ENCODE measurements at regions not wholly inside any gene's neighbourhood (a gene's known extent, or its start where the extent isn't known, plus 50 kb on each side); places are given as distances from the start of the nearest gene placed in this dataset.

GRCh38 chr2:160680294-160680693 lies 186.7 kb upstream of the RBMS1 start:
- DNase-seq: no peak

DNA sequence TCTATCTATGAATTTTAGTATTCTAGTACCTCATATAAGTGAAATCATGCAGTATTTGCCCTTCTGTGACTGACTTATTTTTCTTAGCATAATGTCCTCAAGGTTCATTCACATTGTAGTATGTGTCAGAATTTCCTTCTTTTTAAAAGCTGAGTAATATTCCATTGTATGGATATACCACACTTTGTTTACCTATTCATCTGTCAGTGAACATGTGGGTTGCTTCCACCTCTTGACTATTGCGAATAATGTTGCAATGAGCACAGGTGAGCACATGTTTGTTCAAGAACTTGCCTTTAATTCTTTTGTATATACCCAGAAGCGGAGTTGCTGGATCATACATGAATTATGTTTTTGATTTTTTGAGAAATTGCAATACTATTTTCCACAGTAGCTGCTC lies 187.4 kb upstream of the RBMS1 start:
- DNase-seq: no peak

- DNase-seq: no peak
Measured at GRCh38 chr2:160683206-160683605, 189.6 kb upstream of the RBMS1 start.

DNA sequence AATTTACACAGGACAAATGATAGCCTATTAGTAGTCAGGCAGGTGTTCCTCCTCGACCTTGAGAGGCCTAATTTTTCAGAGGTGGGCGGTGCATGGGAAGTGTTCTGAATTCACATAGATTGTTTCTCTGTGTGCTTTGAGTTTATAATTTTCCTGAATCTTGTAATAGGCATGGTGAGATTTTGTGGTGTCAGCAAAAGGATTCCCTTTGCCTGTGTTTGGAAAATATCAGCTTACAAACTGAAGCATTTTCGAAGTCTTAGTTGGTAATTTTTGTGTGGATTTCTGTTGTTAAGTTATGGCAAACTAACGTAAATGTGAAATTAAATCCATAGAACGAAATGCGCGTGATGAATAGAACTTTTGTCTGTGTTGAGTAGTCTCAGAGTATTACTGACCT lies 194.0 kb upstream of the RBMS1 start:
- DNase-seq: no peak

- DNase-seq: no peak
Measured at GRCh38 chr2:160689441-160689840, 195.8 kb upstream of the RBMS1 start.

- no peak for DNase-seq
Measured at GRCh38 chr2:160694221-160694620, 200.6 kb upstream of the RBMS1 start.

DNA sequence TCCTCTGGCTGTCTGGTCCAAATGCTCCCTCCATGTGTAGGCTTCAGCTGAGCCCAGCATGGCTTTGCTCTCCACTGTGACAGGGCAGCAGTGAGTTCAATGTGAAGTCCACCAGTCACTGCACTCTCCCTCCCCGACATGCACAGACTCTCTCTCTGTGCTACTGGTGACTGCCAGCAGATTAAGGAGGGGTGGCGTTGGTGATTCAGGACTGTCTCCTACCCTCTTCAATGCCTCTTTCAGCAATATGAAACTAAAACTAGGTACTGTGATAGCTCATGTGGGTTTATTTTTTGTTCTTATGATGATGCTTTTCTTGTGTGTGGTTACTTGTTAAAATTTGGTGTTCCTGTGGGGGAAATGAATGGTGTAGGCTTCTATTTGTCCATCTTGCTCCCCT lies 201.0 kb upstream of the RBMS1 start:
- DNase-seq: no peak

DNA sequence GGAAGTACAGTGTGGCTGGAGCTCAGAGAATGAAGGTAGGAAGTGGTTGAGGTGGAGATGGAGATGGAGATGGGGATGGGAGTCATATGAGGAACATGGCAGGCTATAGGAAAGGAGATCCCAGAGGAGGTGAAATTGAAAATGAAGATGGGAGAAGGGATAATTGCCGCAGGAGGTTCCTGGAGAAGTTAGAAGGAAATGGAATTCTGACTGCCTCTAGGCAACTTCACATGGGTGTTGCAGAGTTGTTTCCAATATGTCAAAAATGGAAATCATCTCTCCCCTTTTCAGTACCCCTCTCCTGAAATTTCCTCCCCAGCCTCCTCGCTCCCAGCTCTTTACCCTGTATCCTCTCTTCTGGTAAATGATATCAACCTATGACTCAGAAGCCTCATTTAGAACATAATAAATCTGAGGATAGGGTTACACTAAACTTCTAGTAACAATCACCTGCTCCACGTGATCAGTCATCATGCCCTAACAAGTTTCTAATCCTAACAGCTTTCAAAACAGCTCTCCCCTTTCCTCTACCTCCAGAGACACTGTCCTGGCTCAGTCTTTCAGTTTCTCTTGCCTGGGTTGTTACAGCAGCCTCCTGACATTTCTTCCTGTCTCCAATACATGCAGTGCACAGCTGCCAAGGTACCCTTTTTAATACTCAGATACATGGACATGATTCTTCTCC lies 201.9 kb upstream of the RBMS1 start:
- no peak for DNase-seq

DNA sequence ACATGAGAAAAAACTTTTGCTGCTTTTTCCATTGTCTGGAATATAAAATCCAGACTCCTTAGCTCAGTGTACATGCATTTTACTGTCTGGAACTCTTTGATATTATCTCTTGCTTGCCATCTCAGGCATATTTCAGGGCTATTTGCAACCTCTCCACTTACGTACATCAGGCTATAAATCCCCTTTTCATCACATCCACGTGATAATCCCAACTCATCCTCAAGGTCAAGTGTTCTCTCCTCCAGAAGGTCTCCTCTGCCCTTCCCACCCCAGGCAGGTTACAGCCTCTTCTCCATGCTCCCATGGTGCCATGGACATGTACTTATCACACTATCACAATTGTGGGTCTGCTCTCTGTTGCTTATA lies 202.5 kb upstream of the RBMS1 start:
- no peak for DNase-seq

- DNase-seq: no peak
Measured at GRCh38 chr2:160697817-160698216, 204.2 kb upstream of the RBMS1 start.

DNA sequence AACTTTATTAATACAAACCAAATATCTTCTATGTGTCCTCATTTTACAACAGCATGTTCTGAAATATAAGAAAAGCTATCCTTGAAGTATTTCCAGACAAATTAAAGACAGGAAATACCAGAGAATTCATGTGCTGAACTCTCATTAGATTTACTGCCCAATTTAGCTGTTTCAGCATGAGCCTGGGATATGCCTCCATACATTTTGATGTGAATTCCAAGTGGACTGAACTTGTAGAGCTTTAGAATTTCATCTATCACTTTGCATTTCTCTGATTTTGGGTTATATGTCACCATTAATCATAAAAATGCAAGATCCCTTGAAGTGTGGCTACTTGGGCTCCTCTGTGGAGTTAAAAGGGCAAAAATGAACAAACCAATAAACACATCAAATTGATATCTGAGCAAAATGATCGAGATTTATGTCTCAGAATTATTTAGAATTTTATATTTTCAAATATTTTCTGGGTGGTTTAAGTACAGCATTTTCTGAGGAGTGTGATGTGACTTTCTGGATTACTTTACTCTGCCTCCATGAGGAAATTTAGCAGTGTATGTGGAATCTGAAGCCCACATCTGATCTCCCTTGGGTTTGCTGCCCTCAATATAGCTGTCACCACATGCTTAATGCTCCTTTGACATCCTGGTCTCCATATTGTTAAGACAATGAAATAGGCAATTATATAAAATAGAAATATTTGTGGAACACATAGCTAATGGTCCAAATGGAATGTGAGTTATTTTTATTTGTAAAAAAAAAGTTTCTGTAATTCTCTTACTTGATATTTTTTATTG lies 206.6 kb upstream of the RBMS1 start:
- DNase-seq: no peak

DNA sequence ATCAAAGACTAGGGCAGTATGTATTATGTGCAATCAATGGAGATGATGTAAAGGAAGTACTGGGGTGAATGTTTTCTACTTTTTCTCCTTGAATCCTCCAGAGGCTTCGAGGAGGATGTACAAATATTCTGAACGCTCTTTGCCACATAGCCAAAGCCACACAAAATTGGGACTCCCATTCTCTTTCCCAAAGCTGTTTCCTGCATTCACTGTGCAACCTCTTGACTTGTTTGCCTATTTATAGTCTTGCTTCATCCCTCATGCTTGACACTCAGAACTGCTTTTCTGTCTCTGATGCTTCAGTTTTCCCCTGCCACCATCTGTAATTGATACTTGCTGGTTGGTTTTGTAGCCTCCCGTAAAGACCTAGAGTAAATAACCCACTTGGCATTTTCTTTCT lies 208.2 kb upstream of the RBMS1 start:
- DNase-seq: no peak

- no peak for DNase-seq
Measured at GRCh38 chr2:160702754-160703153, 209.1 kb upstream of the RBMS1 start.

DNA sequence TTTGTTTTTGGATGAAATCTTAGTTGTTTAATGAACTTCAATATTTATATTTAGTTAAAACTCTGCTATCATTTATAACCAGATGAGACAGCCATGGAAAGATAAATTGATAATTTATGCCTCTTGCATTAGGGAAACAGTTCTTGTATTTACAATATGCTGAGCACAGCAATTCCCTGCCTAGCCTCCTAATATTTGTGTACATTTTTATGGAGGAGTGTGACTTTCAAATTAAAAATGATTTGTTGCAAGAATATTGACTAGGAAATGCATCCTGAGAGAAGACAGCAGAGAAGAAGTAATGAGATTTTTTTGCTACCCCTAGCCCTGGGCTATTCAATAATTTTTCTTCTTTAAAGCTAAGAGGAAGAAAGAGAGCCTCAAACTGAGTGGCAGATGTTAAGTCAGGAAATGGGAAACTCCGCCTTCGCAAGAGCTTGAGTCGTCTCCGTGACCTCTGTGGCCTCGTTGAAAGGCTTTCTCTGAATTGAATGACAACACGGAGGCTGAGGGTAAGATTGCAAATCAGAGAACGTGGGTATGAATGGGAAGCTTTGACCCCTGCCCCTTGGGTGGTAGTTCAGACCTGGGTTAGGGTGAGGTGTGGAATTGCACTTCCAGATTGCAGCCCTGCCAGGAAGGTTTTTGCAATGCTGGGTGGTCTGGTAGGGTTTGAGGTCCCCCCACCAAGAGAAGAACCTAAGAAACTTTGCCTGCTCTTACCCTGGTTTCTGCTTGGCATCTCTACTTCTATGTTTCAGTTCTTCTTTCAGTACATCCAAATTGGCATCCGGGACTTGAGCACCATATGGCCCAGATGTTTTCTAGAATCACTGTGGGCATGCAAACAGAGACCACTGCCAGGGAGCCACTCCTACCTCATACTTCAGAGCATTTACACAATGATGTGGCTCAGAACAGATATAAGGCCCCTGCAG lies 210.3 kb upstream of the RBMS1 start:
- peak; percentile 16 for DNase-seq

DNA sequence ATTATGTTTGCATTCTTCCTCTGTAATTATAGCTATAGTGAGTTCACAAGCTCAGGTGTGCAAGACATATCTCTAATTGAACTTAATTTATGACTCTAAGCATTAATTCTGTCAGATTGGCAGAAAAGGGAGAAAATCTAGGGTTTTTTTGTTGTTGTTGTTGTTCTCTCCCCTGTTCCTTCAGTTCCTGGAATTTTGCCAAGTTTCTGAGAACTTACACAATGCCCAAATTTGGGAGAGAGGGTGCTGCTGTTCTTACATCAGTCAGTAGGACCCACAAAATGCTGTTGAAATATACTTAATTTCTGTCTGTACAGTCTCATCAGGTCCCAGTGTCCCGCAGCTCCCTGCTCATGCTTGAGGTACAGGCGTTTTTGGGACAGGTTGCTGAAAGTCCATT lies 221.8 kb upstream of the RBMS1 start:
- no peak for DNase-seq

- no peak for DNase-seq
Measured at GRCh38 chr2:160719116-160719515, 225.5 kb upstream of the RBMS1 start.

DNA sequence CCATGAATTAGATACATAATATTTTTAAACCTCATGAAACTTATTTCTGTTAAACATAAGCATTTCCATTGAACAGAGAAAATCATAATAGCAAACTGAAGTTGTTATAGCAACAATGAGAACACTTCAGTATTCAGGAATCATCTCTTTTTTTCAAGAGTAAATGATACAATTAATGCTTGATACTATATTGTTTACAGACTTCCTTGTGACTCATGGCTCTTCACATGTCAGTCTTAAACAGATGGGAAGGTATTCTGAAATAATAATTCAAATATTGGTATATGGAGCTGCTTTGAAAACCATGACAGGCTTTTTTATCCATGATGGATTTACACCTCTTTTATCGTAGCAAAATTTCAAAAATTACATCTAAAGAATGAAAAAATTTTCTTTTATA lies 226.5 kb upstream of the RBMS1 start:
- no peak for DNase-seq

- DNase-seq: no peak
Measured at GRCh38 chr2:160721089-160722040, 227.8 kb upstream of the RBMS1 start.

DNA sequence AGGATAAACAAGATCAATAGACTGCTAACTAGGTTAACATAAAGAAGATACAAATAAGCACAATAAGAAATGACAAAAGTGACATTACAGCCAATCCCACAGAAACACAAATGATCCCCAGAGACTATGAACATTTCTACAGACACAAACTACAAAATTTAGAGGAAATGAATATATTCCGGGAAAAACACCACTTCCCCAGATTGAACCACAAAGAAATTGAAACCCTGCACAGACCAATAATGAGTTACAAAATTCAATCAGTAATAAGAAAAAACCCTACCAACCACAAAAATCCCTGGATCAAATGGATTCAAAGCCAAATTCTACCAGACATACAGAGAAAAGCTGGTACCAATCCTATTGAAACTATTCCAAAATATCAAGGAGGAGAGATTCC lies 232.4 kb upstream of the RBMS1 start:
- no peak for DNase-seq

DNA sequence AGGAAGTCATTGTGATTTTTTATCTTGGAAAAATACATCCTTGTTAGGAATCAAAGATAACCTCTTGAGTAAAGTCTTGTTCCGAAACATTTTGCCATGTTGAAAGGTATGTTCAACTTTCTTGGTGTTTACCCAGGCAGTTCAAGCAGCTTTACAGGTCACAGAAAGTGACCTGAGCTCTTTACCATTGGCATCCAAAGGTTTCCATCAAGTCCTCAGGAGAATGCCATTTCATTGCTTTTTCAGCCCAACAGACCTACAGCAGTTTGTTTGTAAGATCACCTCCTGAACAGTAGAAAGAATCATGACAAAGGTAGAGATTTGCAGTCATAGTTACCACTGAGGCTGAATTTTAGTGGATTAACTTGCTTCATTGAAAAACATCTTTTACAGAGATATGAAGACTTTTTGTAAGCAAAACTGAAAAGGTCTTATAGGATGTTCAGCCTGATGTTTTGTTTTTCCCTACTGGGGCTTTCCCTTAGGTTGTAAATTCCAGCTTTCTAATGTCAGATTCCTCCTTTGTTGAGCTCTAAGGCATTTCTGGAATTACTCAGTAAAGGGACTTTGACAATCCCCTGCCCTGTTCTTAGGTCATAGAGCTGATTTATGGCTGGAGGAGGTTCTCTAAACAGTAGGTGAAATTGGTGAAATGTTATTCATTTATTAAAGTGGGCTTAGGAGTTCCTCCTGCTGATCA lies 236.8 kb upstream of the RBMS1 start:
- DNase-seq: no peak

GRCh38 chr2:160731415-160731814 lies 237.8 kb upstream of the RBMS1 start:
- DNase-seq: no peak

GRCh38 chr2:160731856-160732255 lies 238.2 kb upstream of the RBMS1 start:
- no peak for DNase-seq
